ENCODE measurements at regions not wholly inside any gene's neighbourhood (a gene's known extent, or its start where the extent isn't known, plus 50 kb on each side); places are given as distances from the start of the nearest gene placed in this dataset.

GRCh38 chr5:61245486-61245885 is 83.2 kb upstream of the SMIM15 start:
- no peaks in the 10 kb centered on the region for H3K9me3 ChIP-seq (ENCODE audit: insufficient read depth, low read length, severe bottlenecking)
- no peak overlapping the region for H2AFZ ChIP-seq (ENCODE audit: low read depth, low read length)
- no peak for TF ChIP-seq CTCF (IDR thresholded peaks at IDR 0.05; ENCODE audit: borderline replicate concordance, extremely low read depth, low read length, poor library complexity, severe bottlenecking)
- TF ChIP-seq EZH2 (IDR thresholded peaks at IDR 0.05; ENCODE audit: borderline replicate concordance, low read depth, low read length, severe bottlenecking), result no peak
- no peak overlapping the region for H3K4me3 ChIP-seq (ENCODE audit: low read depth in 1 of 2, low read length in 2 of 2)
- no peaks in the 10 kb centered on the region for H3K4me1 ChIP-seq (ENCODE audit: insufficient read depth, low read length)
- H4K20me1 ChIP-seq (ENCODE audit: insufficient read depth, low read length), result no peaks in the 10 kb centered on the region
- no peaks in the 10 kb centered on the region for H3K36me3 ChIP-seq (ENCODE audit: insufficient read depth, low read length)
- DNase-seq (no peak), ATAC-seq (ENCODE audit: insufficient read depth, low read depth) (no peak)
- no peaks in the 10 kb centered on the region for H3K27me3 ChIP-seq (ENCODE audit: insufficient read depth, low read length, poor library complexity)
- H3K27ac ChIP-seq (ENCODE audit: low read length), result no peak overlapping the region
- H3K9ac ChIP-seq (ENCODE audit: low read depth, low read length), result no peak overlapping the region
- no peak overlapping the region for H3K4me2 ChIP-seq (ENCODE audit: insufficient read depth, low read length)
- no peaks in the 10 kb centered on the region for H3K79me2 ChIP-seq (ENCODE audit: insufficient read depth, low read length)

DNA sequence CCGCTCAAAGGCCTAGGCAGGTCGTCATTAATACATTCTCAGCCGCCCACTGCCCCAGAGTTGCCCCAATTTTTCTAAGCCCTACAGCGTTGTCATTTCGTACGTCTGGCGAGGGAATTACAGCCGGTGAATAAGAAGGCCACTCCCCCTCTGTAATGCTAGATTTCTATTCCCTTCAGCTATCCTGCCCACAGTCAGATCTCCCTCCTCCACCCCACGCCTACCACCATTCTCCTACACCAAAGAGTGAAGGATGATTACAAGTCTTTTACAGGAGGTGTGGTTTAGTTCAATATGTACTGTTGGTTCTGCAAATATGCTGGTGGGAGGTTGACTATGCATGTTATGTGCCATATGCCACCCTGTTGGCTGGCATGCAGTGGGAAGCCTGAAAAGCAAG is 83.7 kb upstream of the SMIM15 start:
- H3K36me3 ChIP-seq (ENCODE audit: insufficient read depth, low read length), result no peaks in the 10 kb centered on the region
- no peak overlapping the region for H3K4me2 ChIP-seq (ENCODE audit: insufficient read depth, low read length)
- DNase-seq, result no peak
- TF ChIP-seq CTCF (IDR thresholded peaks at IDR 0.05; ENCODE audit: borderline replicate concordance, extremely low read depth, low read length, poor library complexity, severe bottlenecking) (no peak), EZH2 (IDR thresholded peaks at IDR 0.05; ENCODE audit: borderline replicate concordance, low read depth, low read length, severe bottlenecking) (no peak)
- no peak overlapping the region for H3K4me3 ChIP-seq (ENCODE audit: low read depth in 1 of 2, low read length in 2 of 2)
- no peaks in the 10 kb centered on the region for H3K27me3 ChIP-seq (ENCODE audit: insufficient read depth, low read length, poor library complexity)
- no peak for ATAC-seq (ENCODE audit: insufficient read depth, low read depth)
- no peak overlapping the region for H3K27ac ChIP-seq (ENCODE audit: low read length)
- no peaks in the 10 kb centered on the region for H3K79me2 ChIP-seq (ENCODE audit: insufficient read depth, low read length)
- H3K4me1 ChIP-seq (ENCODE audit: insufficient read depth, low read length), result no peaks in the 10 kb centered on the region
- no peak overlapping the region for H2AFZ ChIP-seq (ENCODE audit: low read depth, low read length)
- no peak overlapping the region for H3K9ac ChIP-seq (ENCODE audit: low read depth, low read length)
- no peaks in the 10 kb centered on the region for H4K20me1 ChIP-seq (ENCODE audit: insufficient read depth, low read length)
- H3K9me3 ChIP-seq (ENCODE audit: insufficient read depth, low read length, severe bottlenecking), result no peaks in the 10 kb centered on the region

GRCh38 chr5:61246768-61247307 is 84.6 kb upstream of the SMIM15 start:
- Histone ChIP-seq H2AFZ (ENCODE audit: low read depth, low read length) (no peak overlapping the region), H3K27ac (ENCODE audit: low read length) (no peak overlapping the region), H3K4me2 (ENCODE audit: insufficient read depth, low read length) (no peak overlapping the region), H3K36me3 (ENCODE audit: insufficient read depth, low read length) (no peaks in the 10 kb centered on the region), H3K4me3 (ENCODE audit: low read depth in 1 of 2, low read length in 2 of 2) (no peak overlapping the region), H3K79me2 (ENCODE audit: insufficient read depth, low read length) (no peaks in the 10 kb centered on the region), H3K4me1 (ENCODE audit: insufficient read depth, low read length) (no peaks in the 10 kb centered on the region), H4K20me1 (ENCODE audit: insufficient read depth, low read length) (no peaks in the 10 kb centered on the region), H3K27me3 (ENCODE audit: insufficient read depth, low read length, poor library complexity) (no peaks in the 10 kb centered on the region), H3K9ac (ENCODE audit: low read depth, low read length) (no peak overlapping the region), H3K9me3 (ENCODE audit: insufficient read depth, low read length, severe bottlenecking) (no peaks in the 10 kb centered on the region)
- no peak for ATAC-seq (ENCODE audit: insufficient read depth, low read depth)
- TF ChIP-seq EZH2 (IDR thresholded peaks at IDR 0.05; ENCODE audit: borderline replicate concordance, low read depth, low read length, severe bottlenecking), result no peak
- TF ChIP-seq CTCF (IDR thresholded peaks at IDR 0.05; ENCODE audit: borderline replicate concordance, extremely low read depth, low read length, poor library complexity, severe bottlenecking), result no peak
- no peak for DNase-seq

Measured in DND-41 (cell line).